ENCODE measurements at regions not wholly inside any gene's neighbourhood (a gene's known extent, or its start where the extent isn't known, plus 50 kb on each side); places are given as distances from the start of the nearest gene placed in this dataset.
A peak's percentile ranks its signal among the peaks of the same experiment; 100 is the strongest.

DNA sequence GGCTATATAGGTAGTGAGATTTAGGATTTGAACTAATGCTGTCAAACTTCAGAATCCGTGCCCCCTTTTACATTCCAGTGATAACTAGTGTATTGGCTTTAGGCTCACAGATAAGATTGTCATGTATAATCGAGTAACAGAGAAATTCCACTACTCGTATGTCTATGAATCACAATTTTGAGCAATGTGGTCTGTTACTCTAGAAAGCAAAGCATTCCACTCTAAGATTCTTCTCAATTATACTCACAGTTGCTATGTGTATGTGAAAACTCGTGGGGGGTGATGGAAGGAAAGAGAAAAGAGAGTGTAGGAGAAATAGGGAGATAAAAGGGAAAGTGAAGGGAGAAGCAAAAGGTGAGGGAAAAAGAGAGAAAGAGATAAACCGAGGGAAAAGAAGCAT is 1175.1 kb upstream of the GOT2 start:
- no peaks in the 10 kb centered on the region for H3K79me2 ChIP-seq (replicated peaks; ENCODE audit: insufficient read depth)
- H3K4me2 ChIP-seq, result no peak overlapping the region
- H3K4me3 ChIP-seq, result no peak overlapping the region
- H3F3A ChIP-seq (replicated peaks; ENCODE audit: low read depth), result no peaks in the 10 kb centered on the region
- no peaks in the 10 kb centered on the region for H3K9me3 Mint-ChIP-seq
- peaks cover 22% of the 10 kb centered on the region for H3K4me1 Mint-ChIP-seq
- DNase-seq (ENCODE audit: low spot score) (no peak), ATAC-seq (no peak)
- H3K27me3 ChIP-seq (ENCODE audit: insufficient read depth), result no peaks in the 10 kb centered on the region
- no peaks in the 10 kb centered on the region for H3K36me3 Mint-ChIP-seq (ENCODE audit: low read depth)
- H3K27ac Mint-ChIP-seq, result no peak overlapping the region
- no peaks in the 10 kb centered on the region for H3K27me3 Mint-ChIP-seq (ENCODE audit: insufficient read depth, low read depth, poor library complexity)
- no peaks in the 10 kb centered on the region for H4K20me1 ChIP-seq (replicated peaks; ENCODE audit: insufficient read depth)
- H3K36me3 ChIP-seq (ENCODE audit: insufficient read depth), result no peaks in the 10 kb centered on the region
- no peak overlapping the region for H3K4me3 Mint-ChIP-seq
- TF ChIP-seq EZH2 (IDR thresholded peaks at IDR 0.05; ENCODE audit: low read depth, unreplicated experiment) (no peak), ZNF331 (CRISPR knock-in tag; IDR thresholded peaks at IDR 0.05; ENCODE audit: low read depth) (no peak), CREB1 (CRISPR knock-in tag; IDR thresholded peaks at IDR 0.05; ENCODE audit: low read depth) (no peak), JUNB (IDR thresholded peaks at IDR 0.05; ENCODE audit: unreplicated experiment) (no peak), STAT1 (IDR thresholded peaks at IDR 0.05; ENCODE audit: unreplicated experiment) (no peak), ZNF114 (CRISPR knock-in tag; IDR thresholded peaks at IDR 0.05) (no peak), NANOG (IDR thresholded peaks at IDR 0.05; ENCODE audit: borderline replicate concordance) (no peak), POLR2AphosphoS5 (IDR thresholded peaks at IDR 0.05; ENCODE audit: low read depth) (no peak), EZH2phosphoT487 (IDR thresholded peaks at IDR 0.05; ENCODE audit: unreplicated experiment) (no peak)
- TF ChIP-seq, protein P1, sequence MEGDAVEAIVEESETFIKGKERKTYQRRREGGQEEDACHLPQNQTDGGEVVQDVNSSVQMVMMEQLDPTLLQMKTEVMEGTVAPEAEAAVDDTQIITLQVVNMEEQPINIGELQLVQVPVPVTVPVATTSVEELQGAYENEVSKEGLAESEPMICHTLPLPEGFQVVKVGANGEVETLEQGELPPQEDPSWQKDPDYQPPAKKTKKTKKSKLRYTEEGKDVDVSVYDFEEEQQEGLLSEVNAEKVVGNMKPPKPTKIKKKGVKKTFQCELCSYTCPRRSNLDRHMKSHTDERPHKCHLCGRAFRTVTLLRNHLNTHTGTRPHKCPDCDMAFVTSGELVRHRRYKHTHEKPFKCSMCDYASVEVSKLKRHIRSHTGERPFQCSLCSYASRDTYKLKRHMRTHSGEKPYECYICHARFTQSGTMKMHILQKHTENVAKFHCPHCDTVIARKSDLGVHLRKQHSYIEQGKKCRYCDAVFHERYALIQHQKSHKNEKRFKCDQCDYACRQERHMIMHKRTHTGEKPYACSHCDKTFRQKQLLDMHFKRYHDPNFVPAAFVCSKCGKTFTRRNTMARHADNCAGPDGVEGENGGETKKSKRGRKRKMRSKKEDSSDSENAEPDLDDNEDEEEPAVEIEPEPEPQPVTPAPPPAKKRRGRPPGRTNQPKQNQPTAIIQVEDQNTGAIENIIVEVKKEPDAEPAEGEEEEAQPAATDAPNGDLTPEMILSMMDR (conservative IDR thresholded peaks at IDR 0.05; ENCODE audit: low read depth in 2 of 2), result no peak
- TF ChIP-seq, protein P2, sequence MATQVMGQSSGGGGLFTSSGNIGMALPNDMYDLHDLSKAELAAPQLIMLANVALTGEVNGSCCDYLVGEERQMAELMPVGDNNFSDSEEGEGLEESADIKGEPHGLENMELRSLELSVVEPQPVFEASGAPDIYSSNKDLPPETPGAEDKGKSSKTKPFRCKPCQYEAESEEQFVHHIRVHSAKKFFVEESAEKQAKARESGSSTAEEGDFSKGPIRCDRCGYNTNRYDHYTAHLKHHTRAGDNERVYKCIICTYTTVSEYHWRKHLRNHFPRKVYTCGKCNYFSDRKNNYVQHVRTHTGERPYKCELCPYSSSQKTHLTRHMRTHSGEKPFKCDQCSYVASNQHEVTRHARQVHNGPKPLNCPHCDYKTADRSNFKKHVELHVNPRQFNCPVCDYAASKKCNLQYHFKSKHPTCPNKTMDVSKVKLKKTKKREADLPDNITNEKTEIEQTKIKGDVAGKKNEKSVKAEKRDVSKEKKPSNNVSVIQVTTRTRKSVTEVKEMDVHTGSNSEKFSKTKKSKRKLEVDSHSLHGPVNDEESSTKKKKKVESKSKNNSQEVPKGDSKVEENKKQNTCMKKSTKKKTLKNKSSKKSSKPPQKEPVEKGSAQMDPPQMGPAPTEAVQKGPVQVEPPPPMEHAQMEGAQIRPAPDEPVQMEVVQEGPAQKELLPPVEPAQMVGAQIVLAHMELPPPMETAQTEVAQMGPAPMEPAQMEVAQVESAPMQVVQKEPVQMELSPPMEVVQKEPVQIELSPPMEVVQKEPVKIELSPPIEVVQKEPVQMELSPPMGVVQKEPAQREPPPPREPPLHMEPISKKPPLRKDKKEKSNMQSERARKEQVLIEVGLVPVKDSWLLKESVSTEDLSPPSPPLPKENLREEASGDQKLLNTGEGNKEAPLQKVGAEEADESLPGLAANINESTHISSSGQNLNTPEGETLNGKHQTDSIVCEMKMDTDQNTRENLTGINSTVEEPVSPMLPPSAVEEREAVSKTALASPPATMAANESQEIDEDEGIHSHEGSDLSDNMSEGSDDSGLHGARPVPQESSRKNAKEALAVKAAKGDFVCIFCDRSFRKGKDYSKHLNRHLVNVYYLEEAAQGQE (IDR thresholded peaks at IDR 0.05; ENCODE audit: unreplicated experiment), result no peak
- TF ChIP-seq, protein P3, sequence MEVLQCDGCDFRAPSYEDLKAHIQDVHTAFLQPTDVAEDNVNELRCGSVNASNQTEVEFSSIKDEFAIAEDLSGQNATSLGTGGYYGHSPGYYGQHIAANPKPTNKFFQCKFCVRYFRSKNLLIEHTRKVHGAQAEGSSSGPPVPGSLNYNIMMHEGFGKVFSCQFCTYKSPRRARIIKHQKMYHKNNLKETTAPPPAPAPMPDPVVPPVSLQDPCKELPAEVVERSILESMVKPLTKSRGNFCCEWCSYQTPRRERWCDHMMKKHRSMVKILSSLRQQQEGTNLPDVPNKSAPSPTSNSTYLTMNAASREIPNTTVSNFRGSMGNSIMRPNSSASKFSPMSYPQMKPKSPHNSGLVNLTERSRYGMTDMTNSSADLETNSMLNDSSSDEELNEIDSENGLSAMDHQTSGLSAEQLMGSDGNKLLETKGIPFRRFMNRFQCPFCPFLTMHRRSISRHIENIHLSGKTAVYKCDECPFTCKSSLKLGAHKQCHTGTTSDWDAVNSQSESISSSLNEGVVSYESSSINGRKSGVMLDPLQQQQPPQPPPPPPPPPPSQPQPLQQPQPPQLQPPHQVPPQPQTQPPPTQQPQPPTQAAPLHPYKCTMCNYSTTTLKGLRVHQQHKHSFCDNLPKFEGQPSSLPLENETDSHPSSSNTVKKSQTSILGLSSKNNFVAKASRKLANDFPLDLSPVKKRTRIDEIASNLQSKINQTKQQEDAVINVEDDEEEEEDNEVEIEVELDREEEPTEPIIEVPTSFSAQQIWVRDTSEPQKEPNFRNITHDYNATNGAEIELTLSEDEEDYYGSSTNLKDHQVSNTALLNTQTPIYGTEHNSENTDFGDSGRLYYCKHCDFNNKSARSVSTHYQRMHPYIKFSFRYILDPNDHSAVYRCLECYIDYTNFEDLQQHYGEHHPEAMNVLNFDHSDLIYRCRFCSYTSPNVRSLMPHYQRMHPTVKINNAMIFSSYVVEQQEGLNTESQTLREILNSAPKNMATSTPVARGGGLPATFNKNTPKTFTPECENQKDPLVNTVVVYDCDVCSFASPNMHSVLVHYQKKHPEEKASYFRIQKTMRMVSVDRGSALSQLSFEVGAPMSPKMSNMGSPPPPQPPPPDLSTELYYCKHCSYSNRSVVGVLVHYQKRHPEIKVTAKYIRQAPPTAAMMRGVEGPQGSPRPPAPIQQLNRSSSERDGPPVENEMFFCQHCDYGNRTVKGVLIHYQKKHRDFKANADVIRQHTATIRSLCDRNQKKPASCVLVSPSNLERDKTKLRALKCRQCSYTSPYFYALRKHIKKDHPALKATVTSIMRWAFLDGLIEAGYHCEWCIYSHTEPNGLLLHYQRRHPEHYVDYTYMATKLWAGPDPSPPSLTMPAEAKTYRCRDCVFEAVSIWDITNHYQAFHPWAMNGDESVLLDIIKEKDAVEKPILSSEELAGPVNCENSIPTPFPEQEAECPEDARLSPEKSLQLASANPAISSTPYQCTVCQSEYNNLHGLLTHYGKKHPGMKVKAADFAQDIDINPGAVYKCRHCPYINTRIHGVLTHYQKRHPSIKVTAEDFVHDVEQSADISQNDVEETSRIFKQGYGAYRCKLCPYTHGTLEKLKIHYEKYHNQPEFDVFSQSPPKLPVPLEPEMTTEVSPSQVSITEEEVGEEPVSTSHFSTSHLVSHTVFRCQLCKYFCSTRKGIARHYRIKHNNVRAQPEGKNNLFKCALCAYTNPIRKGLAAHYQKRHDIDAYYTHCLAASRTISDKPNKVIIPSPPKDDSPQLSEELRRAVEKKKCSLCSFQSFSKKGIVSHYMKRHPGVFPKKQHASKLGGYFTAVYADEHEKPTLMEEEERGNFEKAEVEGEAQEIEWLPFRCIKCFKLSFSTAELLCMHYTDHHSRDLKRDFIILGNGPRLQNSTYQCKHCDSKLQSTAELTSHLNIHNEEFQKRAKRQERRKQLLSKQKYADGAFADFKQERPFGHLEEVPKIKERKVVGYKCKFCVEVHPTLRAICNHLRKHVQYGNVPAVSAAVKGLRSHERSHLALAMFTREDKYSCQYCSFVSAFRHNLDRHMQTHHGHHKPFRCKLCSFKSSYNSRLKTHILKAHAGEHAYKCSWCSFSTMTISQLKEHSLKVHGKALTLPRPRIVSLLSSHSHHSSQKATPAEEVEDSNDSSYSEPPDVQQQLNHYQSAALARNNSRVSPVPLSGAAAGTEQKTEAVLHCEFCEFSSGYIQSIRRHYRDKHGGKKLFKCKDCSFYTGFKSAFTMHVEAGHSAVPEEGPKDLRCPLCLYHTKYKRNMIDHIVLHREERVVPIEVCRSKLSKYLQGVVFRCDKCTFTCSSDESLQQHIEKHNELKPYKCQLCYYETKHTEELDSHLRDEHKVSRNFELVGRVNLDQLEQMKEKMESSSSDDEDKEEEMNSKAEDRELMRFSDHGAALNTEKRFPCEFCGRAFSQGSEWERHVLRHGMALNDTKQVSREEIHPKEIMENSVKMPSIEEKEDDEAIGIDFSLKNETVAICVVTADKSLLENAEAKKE (CRISPR knock-in tag; IDR thresholded peaks at IDR 0.05), result no peak
- TF ChIP-seq, protein P4, sequence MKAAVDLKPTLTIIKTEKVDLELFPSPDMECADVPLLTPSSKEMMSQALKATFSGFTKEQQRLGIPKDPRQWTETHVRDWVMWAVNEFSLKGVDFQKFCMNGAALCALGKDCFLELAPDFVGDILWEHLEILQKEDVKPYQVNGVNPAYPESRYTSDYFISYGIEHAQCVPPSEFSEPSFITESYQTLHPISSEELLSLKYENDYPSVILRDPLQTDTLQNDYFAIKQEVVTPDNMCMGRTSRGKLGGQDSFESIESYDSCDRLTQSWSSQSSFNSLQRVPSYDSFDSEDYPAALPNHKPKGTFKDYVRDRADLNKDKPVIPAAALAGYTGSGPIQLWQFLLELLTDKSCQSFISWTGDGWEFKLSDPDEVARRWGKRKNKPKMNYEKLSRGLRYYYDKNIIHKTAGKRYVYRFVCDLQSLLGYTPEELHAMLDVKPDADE (IDR thresholded peaks at IDR 0.05), result no peak
- peaks cover 28% of the 10 kb centered on the region for H3K4me1 ChIP-seq (ENCODE audit: insufficient read depth)
- no peaks in the 10 kb centered on the region for H3K9me2 ChIP-seq (ENCODE audit: insufficient read depth)
- H3K27ac ChIP-seq (ENCODE audit: low read depth), result no peak overlapping the region
- peak overlapping the region; percentile 35; the same call in 1 of the 2 replicates for H2AFZ ChIP-seq
